Fibroblast of pulmonary artery (primary cell): ENCODE measurements at regions not wholly inside any gene's neighbourhood (a gene's known extent, or its start where the extent isn't known, plus 50 kb on each side); places are given as distances from the start of the nearest gene placed in this dataset.
"Not testable (repeated sequence)": the region's sequence is repeated elsewhere in the genome, so short reads cannot be mapped to it uniquely, and the experiment has no call there.

Experiments
- DNase-seq: peaks from one replicate; pipeline ENCODE4 v3.0.0-alpha.2; 2010; ENCODE audit warnings: low read depth
- H3K4me3 ChIP-seq: replicated peaks from 2 replicates; pipeline ENCODE4 v1.5.1; 2011; ENCODE audit warnings: low read depth, mild to moderate bottlenecking, control low read depth, low read length, moderate library complexity
- TF ChIP-seq, protein P1 (sequence below): IDR thresholded peaks from 2 replicates; pipeline ENCODE4 v1.5.1; 2011; ENCODE audit warnings: mild to moderate bottlenecking, control low read depth, low read length, inconsistent platforms; ENCODE audit errors: missing control alignments

DNA sequence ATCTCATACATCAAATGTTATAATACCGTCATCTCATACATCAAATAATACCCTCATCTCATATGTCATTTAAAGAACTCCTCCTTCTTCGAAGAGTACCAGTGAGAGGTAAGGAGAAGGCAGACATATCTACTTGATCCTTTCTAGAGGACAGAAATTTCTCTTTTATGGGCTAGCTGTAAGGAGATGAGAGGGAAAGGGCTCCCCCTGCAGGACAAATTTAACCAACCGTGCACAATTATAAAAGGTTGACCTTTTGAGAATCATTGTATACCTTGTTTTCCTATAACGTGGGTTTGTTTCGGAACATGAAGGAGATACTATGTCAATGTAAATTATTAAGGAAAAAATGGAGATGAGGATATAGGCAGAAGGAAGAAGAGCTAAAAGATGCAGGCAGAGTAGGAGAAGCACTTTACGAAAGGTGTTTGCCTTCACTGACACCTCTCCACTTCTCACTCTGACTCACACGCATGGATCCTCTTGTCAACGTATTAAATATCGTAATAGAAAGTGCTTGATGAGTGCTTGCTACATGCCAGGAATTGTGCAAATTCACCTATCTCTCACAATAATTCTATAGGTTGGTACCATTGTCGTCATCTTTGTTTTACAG, 465.9 kb upstream of the ERCC4 start:
- H3K4me3 ChIP-seq = no peak overlapping the region
- DNase-seq = no peak
- TF ChIP-seq, protein P1, sequence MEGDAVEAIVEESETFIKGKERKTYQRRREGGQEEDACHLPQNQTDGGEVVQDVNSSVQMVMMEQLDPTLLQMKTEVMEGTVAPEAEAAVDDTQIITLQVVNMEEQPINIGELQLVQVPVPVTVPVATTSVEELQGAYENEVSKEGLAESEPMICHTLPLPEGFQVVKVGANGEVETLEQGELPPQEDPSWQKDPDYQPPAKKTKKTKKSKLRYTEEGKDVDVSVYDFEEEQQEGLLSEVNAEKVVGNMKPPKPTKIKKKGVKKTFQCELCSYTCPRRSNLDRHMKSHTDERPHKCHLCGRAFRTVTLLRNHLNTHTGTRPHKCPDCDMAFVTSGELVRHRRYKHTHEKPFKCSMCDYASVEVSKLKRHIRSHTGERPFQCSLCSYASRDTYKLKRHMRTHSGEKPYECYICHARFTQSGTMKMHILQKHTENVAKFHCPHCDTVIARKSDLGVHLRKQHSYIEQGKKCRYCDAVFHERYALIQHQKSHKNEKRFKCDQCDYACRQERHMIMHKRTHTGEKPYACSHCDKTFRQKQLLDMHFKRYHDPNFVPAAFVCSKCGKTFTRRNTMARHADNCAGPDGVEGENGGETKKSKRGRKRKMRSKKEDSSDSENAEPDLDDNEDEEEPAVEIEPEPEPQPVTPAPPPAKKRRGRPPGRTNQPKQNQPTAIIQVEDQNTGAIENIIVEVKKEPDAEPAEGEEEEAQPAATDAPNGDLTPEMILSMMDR = no peak

DNA sequence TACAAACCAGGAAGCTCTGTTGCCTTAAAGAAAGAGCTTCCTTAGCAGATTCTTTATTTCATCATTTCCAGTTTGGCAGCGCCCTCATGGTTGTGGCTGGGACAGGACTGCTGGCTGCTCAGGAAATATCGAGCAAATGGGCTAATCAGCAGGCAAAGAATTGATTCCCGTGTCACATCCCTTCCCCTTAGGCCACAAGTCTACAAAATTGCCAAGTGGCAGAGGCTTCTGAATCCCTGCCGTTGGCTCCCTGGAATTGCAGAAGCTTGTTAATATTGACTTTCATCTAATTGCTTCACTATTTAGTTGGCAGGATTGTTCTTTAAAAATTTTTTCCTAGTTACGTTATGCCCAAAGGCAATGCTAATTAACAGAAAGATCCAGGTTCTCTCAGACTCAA, 456.3 kb upstream of the ERCC4 start:
- TF ChIP-seq, protein P1 = no peak
- no peak overlapping the region for H3K4me3 ChIP-seq
- no peak for DNase-seq

DNA sequence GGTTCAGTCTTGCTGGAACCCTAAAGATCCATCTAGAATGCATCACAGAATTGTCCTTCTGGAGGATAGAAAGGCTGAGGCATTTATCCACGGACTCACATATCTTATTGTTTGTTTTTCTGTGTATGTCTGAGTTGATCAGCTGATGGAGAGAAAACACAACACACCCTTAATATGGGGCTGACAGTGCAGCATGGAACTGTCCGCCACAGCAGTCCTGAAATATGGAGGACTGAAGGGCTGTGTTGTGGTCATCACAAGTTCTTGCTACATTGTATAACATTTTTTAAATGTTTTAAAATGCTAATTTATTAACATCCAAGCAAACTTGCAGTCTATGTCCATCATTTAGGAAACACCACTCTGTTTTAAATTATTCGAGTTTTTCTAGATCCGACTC, 448.9 kb upstream of the ERCC4 start:
- no peak for DNase-seq
- TF ChIP-seq, protein P1 = no peak
- H3K4me3 ChIP-seq = no peak overlapping the region

DNA sequence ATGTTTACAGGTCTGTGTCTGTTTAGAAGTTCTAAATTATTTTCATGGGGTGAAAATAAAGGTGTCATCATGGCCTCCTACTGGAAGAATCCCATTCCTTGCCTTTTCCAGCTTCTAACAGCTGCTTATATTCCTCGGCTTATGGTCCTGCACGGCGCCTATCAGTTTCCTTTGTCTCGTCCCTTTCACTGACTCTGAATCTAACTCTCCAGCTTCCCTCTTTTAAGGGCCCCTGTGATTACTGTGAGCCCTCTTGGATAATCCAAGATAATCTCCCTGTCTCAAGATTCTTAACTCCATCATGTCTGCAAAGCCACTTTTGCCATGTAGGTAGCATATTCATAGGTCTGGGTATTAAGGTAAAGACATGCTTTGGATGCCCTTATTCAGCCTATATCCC, 441.0 kb upstream of the ERCC4 start:
- TF ChIP-seq, protein P1 = no peak
- no peak for DNase-seq

DNA sequence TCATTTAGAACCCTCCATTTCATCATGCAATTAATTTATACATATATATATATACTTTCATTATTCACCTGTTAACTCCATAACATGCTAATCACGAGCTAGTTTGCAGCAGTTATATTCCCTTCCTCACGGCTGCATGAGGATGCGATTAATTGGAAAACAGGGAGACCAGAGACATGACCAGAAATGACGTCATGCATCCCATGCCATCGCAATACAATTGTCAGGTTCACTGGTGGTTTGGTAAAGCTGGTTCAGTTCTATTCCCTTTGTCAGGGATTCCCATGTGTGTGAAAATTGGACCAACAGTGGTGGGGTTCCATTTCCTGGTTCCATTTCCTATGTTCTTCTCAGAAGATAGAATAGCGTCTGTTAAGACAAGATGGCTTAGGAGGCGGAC, 440.4 kb upstream of the ERCC4 start:
- DNase-seq = no peak
- no peak overlapping the region for H3K4me3 ChIP-seq
- TF ChIP-seq, protein P1 = no peak

More for the DNA sequence above, 441.0 kb upstream of the ERCC4 start:
- H3K4me3 ChIP-seq = no peak overlapping the region

DNA sequence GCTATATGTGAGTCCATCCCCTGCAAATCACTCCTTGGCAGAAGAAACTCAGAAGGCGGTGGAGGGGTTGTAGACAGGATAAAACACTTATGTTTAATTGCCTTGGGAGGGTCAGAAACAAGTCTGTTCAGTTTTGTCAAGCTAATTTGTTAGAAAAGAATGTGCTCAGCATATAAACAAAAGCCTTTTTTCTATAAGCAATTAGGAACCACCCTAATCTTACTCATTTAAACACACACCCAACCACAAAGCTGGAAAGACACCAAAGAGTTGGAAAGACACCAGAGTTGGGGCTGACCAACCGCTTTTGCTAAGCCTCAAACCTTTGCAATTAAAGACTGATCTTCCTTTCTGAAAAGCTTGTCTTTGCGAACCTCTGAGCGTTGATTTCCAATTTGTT, 439.2 kb upstream of the ERCC4 start:
- no peak overlapping the region for H3K4me3 ChIP-seq
- DNase-seq = no peak
- TF ChIP-seq, protein P1 = no peak

DNA sequence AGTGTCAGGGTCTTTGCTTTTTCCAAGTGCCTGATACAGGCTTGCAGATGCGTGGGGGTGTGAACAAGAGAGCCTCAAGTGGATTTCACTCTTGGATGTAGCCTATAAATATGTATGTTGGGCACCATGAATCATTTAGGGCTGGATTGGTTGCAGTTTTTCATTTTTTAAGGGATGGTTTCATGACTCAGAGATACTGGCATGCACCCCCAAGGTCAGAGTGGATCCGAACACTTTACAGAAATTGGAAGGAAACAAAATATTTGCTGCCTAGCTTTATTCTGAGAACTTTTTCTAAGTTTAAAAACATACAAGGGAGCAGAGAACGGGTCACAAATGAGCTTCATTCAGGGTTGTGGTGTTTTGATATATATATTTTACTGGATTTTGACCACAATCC, 436.8 kb upstream of the ERCC4 start:
- TF ChIP-seq, protein P1 = no peak
- H3K4me3 ChIP-seq = no peak overlapping the region

DNA sequence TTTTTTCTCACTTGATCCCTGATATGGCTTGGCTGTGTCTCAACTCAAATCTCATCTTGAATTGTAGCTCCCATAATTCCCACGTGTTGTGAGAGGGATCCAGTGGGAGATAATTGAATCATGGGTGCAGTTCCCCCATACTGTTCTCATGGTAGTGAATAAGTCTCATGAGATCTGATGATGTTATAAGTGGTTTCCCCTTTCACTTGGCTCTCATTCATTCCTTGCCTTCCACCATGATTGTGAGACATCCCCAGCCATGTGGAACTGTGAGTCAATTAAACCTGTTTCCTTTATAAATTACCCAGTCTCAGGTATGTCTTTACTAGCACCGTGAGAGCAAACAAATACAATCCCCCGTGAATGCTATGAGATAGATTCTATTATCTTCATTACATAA, 430.5 kb upstream of the ERCC4 start:
- DNase-seq = not testable (repeated sequence)

More for the DNA sequence above, 436.8 kb upstream of the ERCC4 start:
- DNase-seq = no peak

More for the DNA sequence above, 430.5 kb upstream of the ERCC4 start:
- not testable (repeated sequence) for H3K4me3 ChIP-seq
